Peyer's patch (tissue), 4 donors: ENCODE measurements at regions not wholly inside any gene's neighbourhood (a gene's known extent, or its start where the extent isn't known, plus 50 kb on each side); places are given as distances from the start of the nearest gene placed in this dataset.

Experiments used
- DNase-seq, 3 donors: peaks; one replicate each; pipeline ENCODE4 v3.0.0-alpha.2; 2017 to 2019
- H3K27ac ChIP-seq, 4 donors: fragments of 200-600 bp; sonication (generic); one replicate each; pipeline ENCODE4 v1.5.1; 2016 to 2019
- H3K27me3 ChIP-seq, 2 donors: fragments of 200-600 bp; sonication (generic); one replicate each; pipeline ENCODE4 v1.5.1; 2019
- H3K36me3 ChIP-seq, 3 donors: fragments of 200-600 bp; sonication (generic); one replicate each; pipeline ENCODE4 v1.5.1; 2016 to 2019
- H3K4me1 ChIP-seq, 4 donors: fragments of 200-600 bp; sonication (generic); one replicate each; pipeline ENCODE4 v1.5.1; 2016 to 2019
- H3K4me3 ChIP-seq, 4 donors: fragments of 200-600 bp; sonication (generic); 1 replicate in 3 of 4; 2 replicates in 1 of 4; pipeline ENCODE4 v1.5.1; 2016 to 2019; ENCODE audit warnings: mild to moderate bottlenecking in 1 of 4
- H3K9me3 ChIP-seq, 4 donors: fragments of 200-600 bp; sonication (generic); one replicate each; pipeline ENCODE4 v1.5.1; 2016 to 2019; ENCODE audit warnings: mild to moderate bottlenecking in 1 of 4
- POLR2A ChIP-seq, 2 donors: fragments of 450-650 bp; IDR thresholded peaks; one replicate each; pipeline ENCODE4 v1.5.1; 2017; ENCODE audit warnings: antibody characterized with exemption in 2 of 2, mild to moderate bottlenecking in 2 of 2, moderate library complexity in 2 of 2
- TF ChIP-seq, protein P1 (sequence below), 6 experiments: fragments of 450-650 bp in 4 of 6; fragments of 200-600 bp in 2 of 6; sonication (generic) in 1 of 6; IDR thresholded peaks; one replicate each; pipeline ENCODE4 v1.5.1; 2017 to 2019; ENCODE audit warnings: antibody characterized with exemption in 6 of 6, mild to moderate bottlenecking in 3 of 6, moderate library complexity in 1 of 6

DNA sequence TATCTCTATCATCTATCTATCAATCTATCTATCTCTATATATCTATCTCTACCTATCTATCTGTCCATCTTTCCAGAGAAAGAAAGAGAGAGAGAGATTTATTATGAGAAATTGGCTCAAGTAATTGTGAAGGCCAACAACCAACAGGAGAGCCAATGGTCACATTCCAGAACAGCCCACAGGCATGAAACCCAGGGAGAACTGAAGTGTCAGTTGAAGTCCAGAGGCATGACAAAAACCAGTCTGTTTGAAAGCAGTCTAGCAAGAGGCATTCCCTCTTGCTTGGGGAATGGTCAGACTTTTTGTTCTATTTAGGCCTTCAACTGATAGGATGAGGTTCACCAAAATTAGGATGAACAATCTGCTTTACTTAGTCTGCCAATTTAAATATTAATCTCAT is 87.6 kb upstream of the PLCXD3 start:
- no peak overlapping the region for H3K4me3 ChIP-seq
- no peaks in the 10 kb centered on the region for H3K9me3 ChIP-seq
- no peaks in the 10 kb centered on the region for H3K4me1 ChIP-seq
- no peak overlapping the region for H3K27ac ChIP-seq
- DNase-seq, result no peak
- H3K36me3 ChIP-seq, result no peaks in the 10 kb centered on the region
- TF ChIP-seq, protein P1, sequence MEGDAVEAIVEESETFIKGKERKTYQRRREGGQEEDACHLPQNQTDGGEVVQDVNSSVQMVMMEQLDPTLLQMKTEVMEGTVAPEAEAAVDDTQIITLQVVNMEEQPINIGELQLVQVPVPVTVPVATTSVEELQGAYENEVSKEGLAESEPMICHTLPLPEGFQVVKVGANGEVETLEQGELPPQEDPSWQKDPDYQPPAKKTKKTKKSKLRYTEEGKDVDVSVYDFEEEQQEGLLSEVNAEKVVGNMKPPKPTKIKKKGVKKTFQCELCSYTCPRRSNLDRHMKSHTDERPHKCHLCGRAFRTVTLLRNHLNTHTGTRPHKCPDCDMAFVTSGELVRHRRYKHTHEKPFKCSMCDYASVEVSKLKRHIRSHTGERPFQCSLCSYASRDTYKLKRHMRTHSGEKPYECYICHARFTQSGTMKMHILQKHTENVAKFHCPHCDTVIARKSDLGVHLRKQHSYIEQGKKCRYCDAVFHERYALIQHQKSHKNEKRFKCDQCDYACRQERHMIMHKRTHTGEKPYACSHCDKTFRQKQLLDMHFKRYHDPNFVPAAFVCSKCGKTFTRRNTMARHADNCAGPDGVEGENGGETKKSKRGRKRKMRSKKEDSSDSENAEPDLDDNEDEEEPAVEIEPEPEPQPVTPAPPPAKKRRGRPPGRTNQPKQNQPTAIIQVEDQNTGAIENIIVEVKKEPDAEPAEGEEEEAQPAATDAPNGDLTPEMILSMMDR (IDR thresholded peaks at IDR 0.05), result no peak
- no peak for TF ChIP-seq POLR2A (IDR thresholded peaks at IDR 0.05)
- no peaks in the 10 kb centered on the region for H3K27me3 ChIP-seq

DNA sequence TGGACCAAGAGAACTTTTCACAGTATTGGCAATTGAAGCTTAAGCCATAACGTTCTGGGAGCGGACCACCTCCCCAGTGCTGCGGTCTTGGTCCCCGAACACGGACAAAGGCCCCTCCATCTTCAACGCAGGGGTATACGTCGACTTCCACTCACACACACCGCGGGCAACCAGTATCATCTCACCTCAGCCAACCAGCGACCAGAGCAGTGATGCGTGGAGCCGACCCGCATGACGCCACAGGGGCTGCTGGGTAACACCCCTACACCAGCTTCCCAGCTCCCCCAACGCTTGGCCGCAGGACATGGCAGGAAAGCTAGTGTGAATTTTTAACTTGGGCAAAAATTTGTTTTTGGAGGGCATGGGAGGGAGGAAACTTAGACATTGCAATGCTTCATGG is 77.3 kb upstream of the PLCXD3 start:
- DNase-seq, result no peak
- Histone ChIP-seq H3K9me3 (no peaks in the 10 kb centered on the region), H3K4me3 (no peak overlapping the region), H3K27me3 (no peaks in the 10 kb centered on the region), H3K27ac (no peak overlapping the region), H3K4me1 (no peaks in the 10 kb centered on the region), H3K36me3 (no peaks in the 10 kb centered on the region)
- no peak for TF ChIP-seq POLR2A (IDR thresholded peaks at IDR 0.05)
- TF ChIP-seq, protein P1 (IDR thresholded peaks at IDR 0.05), result no peak

DNA sequence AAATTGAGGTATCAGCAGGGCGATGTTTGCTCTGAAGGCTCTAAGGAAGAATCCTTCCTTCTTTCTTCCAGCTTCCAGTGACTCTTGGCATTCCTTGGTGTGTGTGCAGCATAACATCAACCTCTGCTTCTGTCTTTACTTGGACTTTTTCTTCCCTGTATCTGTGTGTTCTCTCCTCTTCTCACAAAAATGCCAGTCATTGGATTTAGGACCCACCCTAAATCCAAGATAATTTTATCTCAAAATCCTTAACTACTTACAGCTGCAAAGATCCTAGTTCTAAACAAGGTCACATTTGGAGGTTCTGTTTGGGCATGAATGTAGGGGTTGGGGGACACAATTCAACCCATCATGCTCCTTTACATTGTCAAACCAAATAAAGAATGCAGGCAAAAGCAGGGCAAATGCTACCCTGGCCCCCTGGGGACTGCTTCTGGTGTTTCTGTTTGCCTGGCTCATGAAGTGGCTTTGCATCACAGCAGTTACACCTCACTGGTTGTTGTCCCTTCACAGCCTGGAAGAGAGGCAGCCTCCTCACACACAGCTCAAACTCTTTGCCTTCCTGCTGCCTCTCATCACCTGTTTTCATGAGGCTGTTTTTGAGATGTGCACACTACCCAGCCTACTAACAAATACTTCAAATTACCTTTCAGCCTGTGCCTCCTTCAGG is 64.8 kb upstream of the PLCXD3 start:
- Histone ChIP-seq H3K27ac (no peak overlapping the region), H3K27me3 (no peaks in the 10 kb centered on the region), H3K4me3 (no peak overlapping the region), H3K4me1 (no peaks in the 10 kb centered on the region), H3K36me3 (no peaks in the 10 kb centered on the region), H3K9me3 (no peaks in the 10 kb centered on the region)
- TF ChIP-seq, protein P1 (IDR thresholded peaks at IDR 0.05), result no peak
- TF ChIP-seq POLR2A (IDR thresholded peaks at IDR 0.05), result no peak
- DNase-seq, result no peak

DNA sequence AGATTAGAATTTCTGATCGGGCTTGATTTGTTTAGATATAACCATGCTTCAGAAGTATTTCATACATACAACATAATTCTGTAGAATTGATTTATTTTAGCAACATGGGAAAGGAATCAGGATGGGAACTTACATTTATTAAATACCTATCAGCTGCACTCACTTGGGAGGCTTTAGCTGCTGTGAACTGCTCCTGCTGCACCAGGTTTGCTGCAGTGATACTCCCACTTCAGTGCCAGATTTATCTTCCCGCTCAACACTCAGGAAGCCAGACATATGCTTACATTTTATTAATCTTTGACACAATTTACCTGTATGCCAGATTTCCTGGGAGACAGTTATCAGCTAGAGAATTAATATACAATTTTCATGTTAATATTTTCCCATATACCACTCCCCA is 64.0 kb upstream of the PLCXD3 start:
- Histone ChIP-seq H3K27ac (no peak overlapping the region), H3K27me3 (no peaks in the 10 kb centered on the region), H3K4me1 (no peaks in the 10 kb centered on the region), H3K9me3 (no peaks in the 10 kb centered on the region), H3K36me3 (no peaks in the 10 kb centered on the region), H3K4me3 (no peak overlapping the region)
- TF ChIP-seq, protein P1 (IDR thresholded peaks at IDR 0.05), result no peak
- DNase-seq, result no peak
